ENCODE measurements at regions not wholly inside any gene's neighbourhood (a gene's known extent, or its start where the extent isn't known, plus 50 kb on each side); places are given as distances from the start of the nearest gene placed in this dataset.
A peak's percentile ranks its signal among the peaks of the same experiment; 100 is the strongest.

DNA sequence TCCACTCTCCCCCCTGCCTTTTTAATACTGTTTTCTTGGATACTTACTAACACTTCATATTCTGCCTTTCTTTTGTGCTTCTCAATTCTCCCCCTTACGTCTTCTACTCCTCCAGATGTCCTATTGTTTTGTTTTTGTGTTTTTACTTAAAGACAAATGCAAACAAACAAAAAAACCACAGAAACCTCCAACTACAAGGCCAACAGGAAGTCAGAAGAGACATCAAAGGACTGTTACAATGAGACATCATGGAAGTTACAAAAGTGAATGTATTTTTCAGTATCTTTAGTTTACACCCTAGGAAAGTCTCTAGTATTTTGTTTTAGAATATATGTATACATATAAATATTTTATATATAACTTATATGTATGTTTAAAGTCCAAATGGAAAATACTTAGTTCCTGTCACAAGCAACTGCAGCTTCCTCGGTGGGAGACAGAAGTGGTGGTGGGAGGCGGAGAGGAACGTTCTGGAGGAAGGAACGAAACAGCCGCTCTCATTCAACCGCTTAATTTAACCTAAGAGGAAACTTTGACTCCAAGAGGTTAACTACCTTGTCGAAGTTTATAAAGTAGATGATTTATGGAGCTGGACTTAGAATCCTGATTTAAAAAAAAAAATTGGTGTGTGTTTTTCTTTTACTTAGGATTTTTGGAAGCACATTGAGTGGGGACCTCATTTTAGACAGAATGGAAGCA, 168.9 kb upstream of the PDE10A start:
- no peak overlapping the region for H3K4me3 ChIP-seq
- no peak overlapping the region for H3K27ac ChIP-seq
- TF ChIP-seq POLR2AphosphoS5 (IDR thresholded peaks at IDR 0.05) (no peak), EP300 (IDR thresholded peaks at IDR 0.05) (no peak), POLR2A (IDR thresholded peaks at IDR 0.05) (no peak)
- TF ChIP-seq, protein P1, sequence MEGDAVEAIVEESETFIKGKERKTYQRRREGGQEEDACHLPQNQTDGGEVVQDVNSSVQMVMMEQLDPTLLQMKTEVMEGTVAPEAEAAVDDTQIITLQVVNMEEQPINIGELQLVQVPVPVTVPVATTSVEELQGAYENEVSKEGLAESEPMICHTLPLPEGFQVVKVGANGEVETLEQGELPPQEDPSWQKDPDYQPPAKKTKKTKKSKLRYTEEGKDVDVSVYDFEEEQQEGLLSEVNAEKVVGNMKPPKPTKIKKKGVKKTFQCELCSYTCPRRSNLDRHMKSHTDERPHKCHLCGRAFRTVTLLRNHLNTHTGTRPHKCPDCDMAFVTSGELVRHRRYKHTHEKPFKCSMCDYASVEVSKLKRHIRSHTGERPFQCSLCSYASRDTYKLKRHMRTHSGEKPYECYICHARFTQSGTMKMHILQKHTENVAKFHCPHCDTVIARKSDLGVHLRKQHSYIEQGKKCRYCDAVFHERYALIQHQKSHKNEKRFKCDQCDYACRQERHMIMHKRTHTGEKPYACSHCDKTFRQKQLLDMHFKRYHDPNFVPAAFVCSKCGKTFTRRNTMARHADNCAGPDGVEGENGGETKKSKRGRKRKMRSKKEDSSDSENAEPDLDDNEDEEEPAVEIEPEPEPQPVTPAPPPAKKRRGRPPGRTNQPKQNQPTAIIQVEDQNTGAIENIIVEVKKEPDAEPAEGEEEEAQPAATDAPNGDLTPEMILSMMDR (IDR thresholded peaks at IDR 0.05), result no peak
- H3K36me3 ChIP-seq, result no peaks in the 10 kb centered on the region
- DNase-seq, result no peak
- WGBS, 2 donors, result 56 to 61% methylated on average over 8 of the region's 8 CpGs
- ATAC-seq (ENCODE audit: low FRiP score in 2 of 2), result no peak
- H3K9me3 ChIP-seq, result no peaks in the 10 kb centered on the region
- no peaks in the 10 kb centered on the region for H3K27me3 ChIP-seq
- H3K4me1 ChIP-seq, result peaks cover 0 to 17% (median 5%) of the 10 kb centered on the region in 4 donors

DNA sequence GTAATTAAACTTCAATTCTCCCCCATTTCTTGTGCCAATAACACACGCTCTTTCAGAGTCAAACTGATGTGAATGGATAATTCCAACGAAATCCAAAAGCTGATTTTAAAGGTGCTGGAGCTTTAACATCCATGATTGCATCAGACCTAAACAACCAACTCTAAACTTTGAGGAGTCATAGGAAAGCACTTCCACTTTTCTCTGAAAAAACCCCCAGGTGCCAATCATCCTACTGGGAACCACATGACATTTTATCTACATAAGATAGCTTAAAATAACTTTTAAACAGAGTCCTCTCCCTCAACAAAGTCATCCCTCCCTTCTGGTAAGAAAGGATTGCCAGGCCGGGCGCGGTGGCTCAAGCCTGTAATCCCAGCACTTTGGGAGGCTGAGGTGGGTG, 167.7 kb upstream of the PDE10A start:
- 88 to 93% methylated on average over 5 of the region's 5 CpGs for WGBS, 2 donors
- Histone ChIP-seq H3K36me3 (no peaks in the 10 kb centered on the region), H3K9me3 (no peaks in the 10 kb centered on the region), H3K27ac (no peak overlapping the region), H3K27me3 (no peaks in the 10 kb centered on the region), H3K4me1 (peaks cover 0 to 17% (median 5%) of the 10 kb centered on the region in 4 donors), H3K4me3 (no peak overlapping the region)
- no peak for DNase-seq
- ATAC-seq (ENCODE audit: low FRiP score in 2 of 2), result no peak
- no peak for TF ChIP-seq POLR2AphosphoS5 (IDR thresholded peaks at IDR 0.05)
- TF ChIP-seq POLR2A (IDR thresholded peaks at IDR 0.05), result no peak
- no peak for TF ChIP-seq EP300 (IDR thresholded peaks at IDR 0.05)
- TF ChIP-seq, protein P1 (IDR thresholded peaks at IDR 0.05), result no peak

DNA sequence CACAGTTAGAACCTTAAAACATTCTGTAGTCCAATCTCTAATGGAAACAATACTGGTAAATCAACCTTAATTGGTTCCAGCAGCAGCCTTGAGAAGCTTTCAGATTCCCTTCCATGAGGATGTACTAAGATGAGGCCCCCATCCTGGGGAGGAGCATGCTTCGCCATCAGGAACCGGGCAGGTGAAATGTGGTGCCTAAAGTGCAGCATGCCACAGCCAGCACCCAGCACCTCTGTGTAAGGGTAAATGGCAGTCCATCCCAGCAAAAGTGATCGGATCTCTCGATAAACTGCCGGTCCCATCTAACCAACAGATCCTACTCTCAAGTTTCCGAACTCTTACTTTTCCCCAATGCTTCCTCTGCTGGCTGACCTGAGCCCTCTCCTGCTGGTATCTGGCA, 166.3 kb upstream of the PDE10A start:
- Histone ChIP-seq H3K9me3 (no peaks in the 10 kb centered on the region), H3K4me3 (no peak overlapping the region), H3K4me1 (peaks cover 0 to 6% (median 0%) of the 10 kb centered on the region in 4 donors), H3K27ac (no peak overlapping the region), H3K36me3 (no peaks in the 10 kb centered on the region), H3K27me3 (no peaks in the 10 kb centered on the region)
- ATAC-seq (ENCODE audit: low FRiP score in 2 of 2) (no peak), DNase-seq (no peak)
- 98% methylated on average over 5 to 6 of the region's 6 CpGs for WGBS, 2 donors
- TF ChIP-seq, protein P1 (IDR thresholded peaks at IDR 0.05), result no peak
- TF ChIP-seq POLR2AphosphoS5 (IDR thresholded peaks at IDR 0.05) (no peak), POLR2A (IDR thresholded peaks at IDR 0.05) (no peak), EP300 (IDR thresholded peaks at IDR 0.05) (no peak)

DNA sequence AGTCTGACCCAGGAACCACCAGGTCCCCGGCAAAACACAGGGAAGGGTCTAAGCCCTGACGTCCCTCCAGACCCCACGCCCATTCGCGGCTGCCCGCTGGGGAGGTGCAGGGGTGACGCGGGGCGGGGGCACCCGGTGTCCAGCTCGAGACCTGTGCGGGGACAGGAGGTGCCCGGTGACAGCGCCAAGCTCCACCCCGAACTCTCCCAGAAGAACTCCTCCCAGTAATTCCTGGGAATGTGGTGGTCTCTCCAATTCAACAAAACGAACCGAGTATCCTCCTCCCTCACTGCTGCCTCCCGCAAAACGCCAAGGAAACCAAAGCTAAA, 164.1 kb upstream of the PDE10A start:
- no peak for DNase-seq
- TF ChIP-seq POLR2A (IDR thresholded peaks at IDR 0.05) (no peak), EP300 (IDR thresholded peaks at IDR 0.05) (no peak), POLR2AphosphoS5 (IDR thresholded peaks at IDR 0.05) (no peak)
- TF ChIP-seq, protein P1 (IDR thresholded peaks at IDR 0.05), result no peak
- Histone ChIP-seq H3K4me3 (no peak overlapping the region), H3K9me3 (no peaks in the 10 kb centered on the region), H3K27ac (no peak overlapping the region), H3K36me3 (no peaks in the 10 kb centered on the region), H3K27me3 (no peaks in the 10 kb centered on the region), H3K4me1 (no peaks in the 10 kb centered on the region)
- WGBS, 2 donors, result 94 to 97% methylated on average over 4 to 19 of the region's 19 CpGs
- ATAC-seq (ENCODE audit: low FRiP score in 2 of 2), result peak in 1 of 2 donors; percentile 56
